HG03457 (cell line): ENCODE measurements at regions not wholly inside any gene's neighbourhood (a gene's known extent, or its start where the extent isn't known, plus 50 kb on each side); places are given as distances from the start of the nearest gene placed in this dataset.

Experiments
- ATAC-seq: cut with Tn5 transposase; IDR thresholded peaks from one replicate; pipeline ENCODE4 v1.9.1; 2021; ENCODE audit warnings: moderate number of reproducible peaks; ENCODE audit not compliant: unreplicated experiment

- ATAC-seq = no peak
Observed at GRCh38 chr5:29995154-29995553, 1198.3 kb upstream of the CDH6 start.

- no peak for ATAC-seq
Observed at GRCh38 chr5:29994519-29994918, 1199.0 kb upstream of the CDH6 start.

DNA sequence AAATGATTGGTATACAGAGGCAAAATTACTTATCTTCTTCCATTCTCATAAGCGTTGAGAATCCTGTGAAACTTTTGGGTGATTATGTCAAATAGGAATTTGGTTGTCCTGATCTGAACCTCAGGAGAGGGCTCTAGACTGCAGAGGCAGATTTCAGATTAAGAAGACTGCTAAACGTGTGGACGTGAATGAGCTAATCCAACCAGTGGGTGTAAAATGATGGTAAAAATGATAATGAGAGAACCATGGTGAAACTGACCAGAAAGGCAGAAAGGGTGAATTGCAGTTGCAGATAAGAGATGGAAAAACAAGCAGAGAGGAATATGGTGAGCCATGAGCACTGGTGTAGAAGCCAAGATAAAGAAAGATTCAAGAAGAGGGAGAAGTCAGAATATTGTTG lies 1200.2 kb upstream of the CDH6 start:
- no peak for ATAC-seq

DNA sequence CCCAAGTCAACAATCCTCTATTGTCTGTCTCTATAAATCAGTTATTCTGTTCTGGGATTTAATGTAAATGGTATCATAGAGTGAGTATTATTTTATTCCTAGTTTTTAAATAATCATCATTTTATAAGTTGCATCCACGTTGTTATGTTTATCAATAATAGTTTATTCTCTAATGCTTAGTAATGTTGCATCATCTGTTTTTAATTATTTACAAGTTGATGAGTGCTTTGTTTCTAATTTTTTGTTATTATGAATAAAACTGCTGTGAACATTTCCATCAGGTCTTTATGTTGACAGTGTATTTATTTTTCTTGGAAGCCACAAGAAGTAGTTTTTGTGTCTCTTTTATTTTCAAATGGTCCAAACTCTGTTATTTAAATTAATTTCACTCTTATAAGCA lies 1201.2 kb upstream of the CDH6 start:
- no peak for ATAC-seq

GRCh38 chr5:29990681-29991080 lies 1202.8 kb upstream of the CDH6 start:
- ATAC-seq = no peak

- ATAC-seq = no peak
Observed at GRCh38 chr5:29984156-29984540, 1209.3 kb upstream of the CDH6 start.

GRCh38 chr5:29983528-29984155 lies 1209.8 kb upstream of the CDH6 start:
- ATAC-seq = no peak

- ATAC-seq = no peak
Observed at GRCh38 chr5:29982457-29982856, 1211.0 kb upstream of the CDH6 start.

- ATAC-seq = no peak
Observed at GRCh38 chr5:29972597-29972996, 1220.9 kb upstream of the CDH6 start.

DNA sequence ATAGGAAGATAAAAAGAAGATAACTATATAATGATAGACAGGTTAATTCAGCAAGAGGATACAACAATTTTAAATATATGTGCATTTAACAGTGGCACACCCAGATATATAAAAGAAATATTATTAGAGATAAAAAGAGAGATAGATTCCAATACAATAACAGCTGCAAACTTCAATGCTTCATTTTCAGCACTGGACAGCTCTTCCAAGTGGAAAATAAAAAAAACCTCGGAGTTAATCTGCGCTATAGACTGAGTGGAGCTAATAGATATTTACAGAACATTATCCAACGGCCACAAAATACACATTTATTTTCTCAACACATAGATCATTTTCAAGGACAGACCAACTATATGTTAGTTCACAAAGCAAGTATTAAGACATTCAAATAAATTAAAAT lies 1229.5 kb upstream of the CDH6 start:
- ATAC-seq = no peak

GRCh38 chr5:29960323-29960722 lies 1233.2 kb upstream of the CDH6 start:
- ATAC-seq = no peak

DNA sequence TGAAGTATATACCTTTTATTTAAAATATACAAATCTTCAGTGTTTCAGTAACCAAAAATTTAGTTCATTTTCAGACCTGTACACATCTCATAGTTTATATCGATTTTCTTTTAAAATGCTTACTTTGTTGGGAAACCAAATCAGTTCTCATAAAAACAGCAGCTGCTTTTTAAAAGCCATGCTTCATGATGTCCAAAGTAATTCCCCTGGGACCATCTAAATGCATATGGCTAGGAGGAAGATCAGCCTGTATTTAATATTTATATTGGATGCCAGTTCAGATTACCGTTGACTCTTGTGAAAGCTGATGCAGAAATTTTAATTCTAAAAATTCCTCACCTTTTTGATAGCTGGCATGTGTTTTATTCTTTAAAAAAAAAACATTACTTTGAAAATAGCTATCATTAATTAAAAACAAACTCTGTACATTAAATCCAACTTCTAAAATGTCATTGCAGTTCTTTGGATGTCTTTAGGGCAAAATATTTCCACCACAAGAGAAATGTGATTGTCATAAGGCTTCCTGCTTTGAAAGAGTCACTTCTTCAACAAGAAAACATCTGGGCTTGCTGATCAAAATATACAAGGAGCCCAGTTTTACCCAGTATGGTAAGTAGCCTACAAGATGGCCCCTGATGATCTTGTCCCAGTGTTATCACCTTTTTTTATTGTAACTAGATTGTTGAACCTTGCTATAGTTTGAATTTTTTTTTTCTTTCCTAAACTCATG lies 1242.9 kb upstream of the CDH6 start:
- ATAC-seq = no peak

- ATAC-seq = no peak
Observed at GRCh38 chr5:29949301-29949872, 1244.1 kb upstream of the CDH6 start.

- no peak for ATAC-seq
Observed at GRCh38 chr5:29944327-29944726, 1249.2 kb upstream of the CDH6 start.

DNA sequence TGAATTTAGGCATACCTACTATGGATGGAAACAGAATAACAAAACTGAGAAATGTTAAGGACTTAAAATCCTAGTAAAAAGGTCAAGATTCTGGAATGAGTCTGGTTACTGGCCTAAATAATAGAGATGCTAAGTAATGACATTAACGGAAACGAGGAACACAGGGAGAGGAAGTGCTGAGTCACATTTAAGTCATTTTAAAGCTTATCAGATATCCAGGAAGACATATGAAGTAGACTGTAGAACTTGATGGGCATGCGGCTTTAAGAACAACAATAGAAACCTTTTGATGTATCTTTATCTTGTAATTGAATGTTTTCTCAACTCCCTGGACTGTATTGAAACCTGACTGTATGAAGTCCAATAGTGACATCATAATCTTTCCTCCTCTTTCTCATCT lies 1251.4 kb upstream of the CDH6 start:
- no peak for ATAC-seq

- ATAC-seq = no peak
Observed at GRCh38 chr5:29939988-29940387, 1253.5 kb upstream of the CDH6 start.

- ATAC-seq = no peak
Observed at GRCh38 chr5:29935371-29935770, 1258.1 kb upstream of the CDH6 start.

DNA sequence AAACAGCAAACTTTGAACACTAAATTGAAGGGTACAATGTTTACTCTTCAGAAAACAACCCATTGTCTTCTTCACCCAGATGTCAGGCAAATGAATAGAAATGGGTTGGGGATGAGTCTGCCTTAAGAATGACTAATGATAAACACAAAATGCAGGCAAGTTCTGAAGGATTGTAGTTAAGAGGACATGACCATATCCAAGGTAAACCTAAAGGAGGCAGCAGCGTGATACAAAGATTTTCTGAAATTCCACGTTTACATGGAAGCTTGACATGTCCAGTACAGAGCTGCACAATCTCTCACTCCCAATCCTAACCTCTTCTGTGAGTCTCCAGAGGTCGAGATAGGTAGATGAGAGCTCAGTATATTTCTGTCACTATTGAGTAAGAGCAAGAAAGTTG lies 1263.2 kb upstream of the CDH6 start:
- ATAC-seq = no peak

- ATAC-seq = no peak
Observed at GRCh38 chr5:29924107-29924506, 1269.4 kb upstream of the CDH6 start.

DNA sequence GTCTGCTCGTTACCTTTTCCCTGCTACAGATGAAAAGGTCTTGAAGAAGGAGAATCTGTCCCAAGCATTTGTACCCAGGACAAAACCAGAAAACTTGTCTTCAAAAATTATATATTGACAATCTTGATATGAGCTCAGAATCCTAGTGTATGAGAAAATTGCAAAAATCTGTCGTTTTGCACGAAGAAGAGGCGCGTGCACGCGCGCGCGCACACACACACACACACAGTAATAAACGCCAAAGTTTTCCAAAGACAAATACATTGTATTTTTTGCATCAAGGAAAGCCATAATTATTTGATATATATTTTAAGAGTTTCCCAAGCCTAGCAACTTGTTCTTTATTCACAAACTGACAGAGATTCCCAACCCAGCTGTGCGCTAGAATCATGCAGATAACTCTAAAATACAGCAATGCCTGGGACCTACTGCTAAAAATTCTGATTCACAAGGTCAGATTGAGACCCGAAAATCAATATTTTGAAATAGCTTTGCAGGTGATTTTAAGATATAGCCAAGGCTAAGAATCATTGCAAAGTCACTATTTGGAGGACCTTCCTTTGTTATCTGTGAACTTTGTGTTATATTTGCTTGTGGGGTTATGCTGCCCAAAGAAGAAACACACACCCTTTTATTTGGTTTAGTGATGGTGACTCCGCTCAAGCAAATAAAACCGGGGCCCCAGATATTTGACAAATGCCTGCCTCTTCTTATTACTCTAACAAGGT lies 1287.7 kb upstream of the CDH6 start:
- ATAC-seq = no peak

DNA sequence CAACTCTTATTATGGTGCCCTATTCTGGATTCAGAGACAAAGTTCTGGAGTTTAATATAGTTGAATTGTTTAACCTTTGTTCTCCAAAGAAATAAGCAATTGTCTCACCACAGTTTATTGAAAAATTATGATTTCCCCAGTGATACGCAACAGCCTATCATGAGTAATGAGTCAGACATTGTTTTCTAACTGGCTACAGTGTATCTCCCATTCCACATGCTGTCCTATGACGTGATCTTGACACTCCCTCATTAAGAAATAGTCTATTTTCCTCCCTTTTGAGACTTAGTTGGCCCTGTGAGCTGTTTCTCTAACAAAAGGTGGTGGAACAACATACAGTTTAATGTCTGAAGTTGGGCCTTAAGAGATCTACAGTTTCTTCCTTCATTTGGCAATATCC lies 1290.6 kb upstream of the CDH6 start:
- ATAC-seq = no peak

DNA sequence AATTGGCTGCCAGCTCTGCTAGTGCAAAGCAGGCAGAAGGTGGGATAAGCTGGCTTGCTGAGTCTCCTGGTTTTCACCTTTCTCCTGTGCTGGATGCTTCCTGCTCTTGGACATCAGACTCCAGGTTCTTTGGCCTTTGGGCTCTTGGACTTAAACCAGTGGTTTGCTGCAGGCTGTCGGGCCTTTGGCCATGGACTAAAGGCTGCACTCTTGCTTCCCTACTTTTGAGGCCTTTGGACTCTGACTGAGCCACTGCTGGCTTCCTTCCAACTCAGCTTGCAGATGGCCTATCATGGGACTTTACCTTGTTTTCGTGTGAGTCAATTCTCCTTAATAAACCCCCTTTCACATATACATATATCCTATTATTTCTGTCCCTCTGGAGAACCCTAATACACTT lies 1293.9 kb upstream of the CDH6 start:
- no peak for ATAC-seq
